ENCODE measurements at regions not wholly inside any gene's neighbourhood (a gene's known extent, or its start where the extent isn't known, plus 50 kb on each side); places are given as distances from the start of the nearest gene placed in this dataset.

- TF ChIP-seq CTCF (IDR thresholded peaks at IDR 0.05) = no peak
- intact Hi-C loops (cut with DNase I, micrococcal nuclease) = no loop called here
- H3K4me1 ChIP-seq (ENCODE audit: low read depth) = no peaks in the 10 kb centered on the region
- no peak for DNase-seq
- ATAC-seq = no peak
- no peaks in the 10 kb centered on the region for H3K9me3 ChIP-seq
- no peaks in the 10 kb centered on the region for H3K36me3 ChIP-seq (ENCODE audit: low read depth)
- H3K4me3 ChIP-seq = no peak overlapping the region
Observed at GRCh38 chr5:2570586-2570985, 180.9 kb downstream of the IRX2 start.

- Histone ChIP-seq H3K4me1 (ENCODE audit: low read depth) (no peaks in the 10 kb centered on the region), H3K9me3 (no peaks in the 10 kb centered on the region), H3K36me3 (ENCODE audit: low read depth) (no peaks in the 10 kb centered on the region), H3K4me3 (no peak overlapping the region)
- DNase-seq = no peak
- TF ChIP-seq CTCF (IDR thresholded peaks at IDR 0.05) = no peak
- no peak for ATAC-seq
- intact Hi-C loops (cut with DNase I, micrococcal nuclease) = no loop called here
Observed at GRCh38 chr5:2569774-2570542, 181.5 kb downstream of the IRX2 start.

GRCh38 chr5:2569176-2569575 is 182.3 kb downstream of the IRX2 start:
- no peak for TF ChIP-seq CTCF (IDR thresholded peaks at IDR 0.05)
- H3K4me3 ChIP-seq = no peak overlapping the region
- no peaks in the 10 kb centered on the region for H3K4me1 ChIP-seq (ENCODE audit: low read depth)
- intact Hi-C loops (cut with DNase I, micrococcal nuclease) = no loop called here
- DNase-seq (no peak), ATAC-seq (no peak)
- no peaks in the 10 kb centered on the region for H3K9me3 ChIP-seq
- no peaks in the 10 kb centered on the region for H3K36me3 ChIP-seq (ENCODE audit: low read depth)

- H3K9me3 ChIP-seq = peaks cover 3% of the 10 kb centered on the region
- H3K36me3 ChIP-seq (ENCODE audit: low read depth) = no peaks in the 10 kb centered on the region
- H3K4me1 ChIP-seq (ENCODE audit: low read depth) = no peaks in the 10 kb centered on the region
- ATAC-seq = no peak
- intact Hi-C loops (cut with DNase I, micrococcal nuclease) = no loop called here
- DNase-seq = no peak
- TF ChIP-seq CTCF (IDR thresholded peaks at IDR 0.05) = no peak
- no peak overlapping the region for H3K4me3 ChIP-seq
Observed at GRCh38 chr5:2566284-2566683, 185.2 kb downstream of the IRX2 start.

- TF ChIP-seq CTCF (IDR thresholded peaks at IDR 0.05) = no peak
- no peak for ATAC-seq
- DNase-seq = no peak
- peaks cover 9% of the 10 kb centered on the region for H3K9me3 ChIP-seq
- H3K4me3 ChIP-seq = no peak overlapping the region
- intact Hi-C loops (cut with DNase I, micrococcal nuclease) = no loop called here
- no peaks in the 10 kb centered on the region for H3K36me3 ChIP-seq (ENCODE audit: low read depth)
- H3K4me1 ChIP-seq (ENCODE audit: low read depth) = no peaks in the 10 kb centered on the region
Observed at GRCh38 chr5:2565147-2565546, 186.3 kb downstream of the IRX2 start.

- ATAC-seq (no peak), DNase-seq (no peak)
- Histone ChIP-seq H3K36me3 (ENCODE audit: low read depth) (no peaks in the 10 kb centered on the region), H3K9me3 (peaks cover 18% of the 10 kb centered on the region), H3K4me3 (no peak overlapping the region), H3K4me1 (ENCODE audit: low read depth) (no peaks in the 10 kb centered on the region)
- intact Hi-C loops (cut with DNase I, micrococcal nuclease) = no loop called here
- TF ChIP-seq CTCF (IDR thresholded peaks at IDR 0.05) = no peak
Observed at GRCh38 chr5:2563046-2563445, 188.4 kb downstream of the IRX2 start.

Data from mucosa of descending colon (tissue), 3 donors.